ENCODE measurements at regions not wholly inside any gene's neighbourhood (a gene's known extent, or its start where the extent isn't known, plus 50 kb on each side); places are given as distances from the start of the nearest gene placed in this dataset.

DNA sequence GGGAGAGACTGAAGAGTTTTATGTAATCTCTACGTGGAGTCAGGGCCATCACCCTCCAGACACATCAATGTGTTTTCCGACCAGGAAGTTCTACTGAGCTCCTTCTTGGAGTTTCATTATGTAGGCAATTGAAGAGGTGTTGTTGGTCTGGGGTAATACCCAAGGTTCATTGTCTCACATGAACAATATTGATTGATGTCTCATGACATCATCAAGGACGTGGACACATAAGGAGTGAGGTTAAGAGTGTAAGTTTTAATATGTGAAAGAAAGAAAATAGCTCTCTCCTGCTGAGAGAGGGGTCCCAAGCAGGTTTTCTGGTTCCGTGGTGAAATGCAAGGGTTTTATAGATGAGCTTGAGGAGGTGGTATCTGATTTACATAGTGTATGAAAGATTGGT is 280.7 kb upstream of the MIR17HG start:
- DNase-seq (ENCODE audit: low read depth) = no peak

GRCh38 chr13:91072486-91072885 is 275.0 kb upstream of the MIR17HG start:
- no peak for DNase-seq (ENCODE audit: low read depth)

DNA sequence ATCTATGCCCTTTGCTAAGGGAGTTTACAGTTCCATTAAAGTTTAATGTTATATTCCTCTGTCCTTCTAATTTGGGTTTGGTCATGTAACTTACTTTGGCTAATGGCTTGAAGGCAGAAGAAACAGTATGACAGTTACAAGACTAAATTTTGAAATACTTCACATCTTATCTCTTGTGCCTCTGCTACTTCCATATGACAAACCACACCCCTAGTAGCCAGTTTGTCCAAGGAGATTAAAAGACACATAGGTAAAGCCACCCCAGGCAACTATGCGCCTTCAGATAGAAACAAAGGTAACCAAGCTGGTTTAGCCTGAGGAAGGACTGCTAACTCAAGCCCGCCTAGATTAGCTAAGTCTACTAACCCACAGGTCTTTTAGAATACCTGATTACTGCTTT is 273.4 kb upstream of the MIR17HG start:
- no peak for DNase-seq (ENCODE audit: low read depth)

GRCh38 chr13:91076830-91077229 is 270.7 kb upstream of the MIR17HG start:
- no peak for DNase-seq (ENCODE audit: low read depth)

DNA sequence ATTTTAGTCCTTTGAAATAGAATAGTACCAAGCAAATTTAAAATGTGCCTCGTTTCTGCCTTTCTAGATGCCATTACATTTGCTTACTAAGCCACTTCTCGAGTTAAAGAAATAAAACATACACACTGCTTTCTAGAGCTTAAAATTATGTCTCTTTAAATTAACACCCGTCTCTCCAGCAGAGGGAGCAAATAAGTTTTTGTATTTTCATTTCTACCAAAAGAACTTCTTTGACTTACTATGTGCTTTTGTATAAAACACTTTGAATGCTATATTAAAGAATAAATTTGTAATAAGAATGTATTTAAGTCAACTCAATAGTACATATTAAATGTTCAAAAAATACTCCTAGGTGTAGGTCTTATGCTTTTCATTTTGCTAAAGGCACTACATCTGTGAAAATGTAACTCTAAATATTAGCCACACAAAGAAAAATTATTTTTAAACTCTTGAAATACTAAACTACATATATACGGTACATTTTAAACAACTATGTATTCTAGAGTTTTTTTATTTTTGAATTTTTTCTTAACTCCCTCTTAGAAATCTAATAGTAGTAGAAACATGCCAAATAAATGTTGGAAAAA is 269.3 kb upstream of the MIR17HG start:
- DNase-seq (ENCODE audit: low read depth) = no peak

DNA sequence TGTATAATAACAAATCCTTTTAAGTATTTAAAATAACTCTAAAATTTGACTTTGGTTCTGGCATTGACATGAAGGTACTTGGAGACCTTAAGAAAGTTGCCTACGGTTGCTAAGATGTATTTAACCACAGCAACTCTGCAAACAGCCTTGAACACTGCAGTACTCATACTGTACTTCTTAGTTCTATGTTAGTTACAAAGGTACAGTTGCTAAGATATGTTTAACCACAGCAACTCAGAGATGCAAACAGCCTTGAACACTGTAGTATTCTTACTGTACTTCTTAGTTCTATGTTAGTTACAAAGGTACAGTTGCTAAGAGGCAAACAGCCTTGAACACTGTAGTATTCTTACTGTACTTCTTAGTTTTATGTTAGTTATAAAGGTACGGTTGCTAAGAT is 268.3 kb upstream of the MIR17HG start:
- no peak for DNase-seq (ENCODE audit: low read depth)

- no peak for DNase-seq (ENCODE audit: low read depth)
Measured at GRCh38 chr13:91085127-91085526, 262.4 kb upstream of the MIR17HG start.

DNA sequence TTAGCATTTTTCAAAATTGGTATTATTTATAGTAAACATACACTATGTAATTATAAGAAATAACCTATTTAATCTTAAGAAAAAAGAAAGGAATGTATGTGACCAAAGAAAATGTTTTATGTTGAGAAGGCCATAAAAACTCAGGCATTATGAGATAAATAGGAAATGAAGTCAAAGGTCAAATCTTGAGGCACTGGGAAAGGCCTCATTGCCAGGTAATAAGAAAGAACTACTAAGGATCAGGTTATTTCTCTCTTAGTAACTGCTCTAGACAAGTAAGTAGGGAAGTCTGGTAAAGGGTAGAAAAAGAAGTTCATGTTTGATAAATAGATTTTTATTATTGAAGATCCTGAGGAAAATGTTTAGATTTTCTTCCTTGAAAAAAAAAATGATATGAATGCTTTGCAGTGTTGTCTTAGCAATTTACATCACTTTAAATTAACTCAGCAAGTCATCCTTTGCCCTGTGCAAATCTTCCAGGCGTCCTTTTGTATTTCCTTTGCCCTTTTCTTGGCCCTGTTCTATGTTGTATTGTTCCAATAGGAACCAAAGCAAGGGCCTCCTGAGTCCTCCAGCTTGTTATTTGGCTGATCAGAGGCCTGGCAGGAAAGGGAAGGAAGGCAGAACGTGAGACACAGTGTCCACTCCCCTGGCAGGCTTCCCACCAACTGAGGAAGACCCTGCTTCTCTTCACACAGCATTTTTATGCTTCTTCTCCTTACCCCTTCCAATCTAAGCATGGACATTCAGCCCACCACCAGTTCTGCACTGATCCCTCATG is 260.4 kb upstream of the MIR17HG start:
- DNase-seq (ENCODE audit: low read depth) = no peak

- DNase-seq (ENCODE audit: low read depth) = no peak
Measured at GRCh38 chr13:91097269-91097668, 250.2 kb upstream of the MIR17HG start.

- no peak for DNase-seq (ENCODE audit: low read depth)
Measured at GRCh38 chr13:91099877-91100276, 247.6 kb upstream of the MIR17HG start.

GRCh38 chr13:91100944-91101343 is 246.5 kb upstream of the MIR17HG start:
- DNase-seq (ENCODE audit: low read depth) = no peak

DNA sequence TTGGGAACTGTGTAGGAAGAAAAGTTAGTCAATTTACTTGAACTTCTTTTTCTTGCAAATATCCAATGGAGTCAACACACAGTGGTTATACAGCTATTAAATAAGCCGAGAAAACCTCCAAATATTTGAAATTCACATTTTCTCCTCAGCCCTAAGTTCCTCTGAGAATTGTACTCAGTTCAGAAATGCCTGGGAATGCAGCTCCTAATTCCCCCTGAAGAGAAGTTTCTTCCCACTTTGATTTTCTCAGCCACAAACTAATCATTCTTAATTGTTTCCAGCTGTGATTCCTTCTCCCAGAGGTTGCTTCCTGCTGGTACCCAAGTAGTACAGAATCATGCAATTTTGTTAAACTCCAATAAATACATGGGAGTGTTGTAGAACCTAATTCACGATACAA is 246.1 kb upstream of the MIR17HG start:
- peak; percentile 20 for DNase-seq (ENCODE audit: low read depth)

GRCh38 chr13:91105270-91105669 is 242.2 kb upstream of the MIR17HG start:
- no peak for DNase-seq (ENCODE audit: low read depth)

DNA sequence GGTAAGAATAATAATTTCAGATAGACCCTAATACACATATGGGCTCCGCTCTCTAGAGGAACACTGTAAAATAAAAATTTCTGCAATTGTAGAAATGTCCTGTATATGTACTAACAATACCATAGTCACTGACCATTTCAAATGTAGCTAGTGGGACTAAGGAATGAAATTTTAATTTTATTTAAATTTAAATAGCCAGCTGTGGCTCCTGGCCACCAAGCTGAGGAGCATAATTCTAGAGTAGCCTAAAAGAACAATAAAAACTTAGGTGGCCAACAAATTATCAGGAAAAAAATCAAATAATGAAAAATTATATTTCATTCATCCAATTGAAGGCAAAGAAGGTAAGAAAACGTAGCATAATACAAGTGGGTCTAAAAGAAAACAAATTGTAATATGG is 240.9 kb upstream of the MIR17HG start:
- DNase-seq (ENCODE audit: low read depth) = no peak

- no peak for DNase-seq (ENCODE audit: low read depth)
Measured at GRCh38 chr13:91108315-91108714, 239.2 kb upstream of the MIR17HG start.

GRCh38 chr13:91111476-91112200 is 235.8 kb upstream of the MIR17HG start:
- DNase-seq (ENCODE audit: low read depth) = no peak

DNA sequence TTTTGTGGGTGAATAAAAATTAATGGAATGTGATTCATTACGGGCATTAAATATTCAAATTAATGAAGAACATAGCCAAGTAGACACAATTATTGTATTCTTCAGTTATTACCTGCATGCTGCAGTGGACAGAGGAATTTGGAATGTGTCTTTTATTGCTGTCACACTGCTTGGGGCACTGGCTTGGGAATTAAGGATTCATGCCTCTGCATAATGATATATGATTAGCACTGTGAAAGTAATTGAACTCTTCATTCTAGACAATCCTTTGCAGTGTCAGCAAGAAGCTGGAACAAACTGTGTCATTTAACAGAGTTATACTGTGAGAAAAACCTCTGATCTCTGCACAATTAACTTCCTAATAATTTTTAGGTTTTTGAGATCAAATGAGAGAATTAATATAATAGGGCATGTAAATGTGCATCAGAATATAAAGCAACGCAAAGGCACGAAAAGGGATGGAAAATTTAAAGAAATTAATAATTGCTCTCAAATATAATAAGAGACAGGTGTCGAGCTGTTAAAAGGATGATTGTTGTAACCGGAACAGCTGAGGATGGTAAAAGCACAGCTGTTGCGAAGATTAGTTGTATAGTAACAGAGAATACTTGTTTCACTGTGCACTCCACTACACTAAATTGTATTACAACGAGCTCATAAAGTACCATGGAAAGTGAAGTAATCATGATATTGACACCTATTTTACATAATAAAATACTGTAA is 235.1 kb upstream of the MIR17HG start:
- DNase-seq (ENCODE audit: low read depth) = no peak

GRCh38 chr13:91112924-91113277 is 234.6 kb upstream of the MIR17HG start:
- no peak for DNase-seq (ENCODE audit: low read depth)

DNA sequence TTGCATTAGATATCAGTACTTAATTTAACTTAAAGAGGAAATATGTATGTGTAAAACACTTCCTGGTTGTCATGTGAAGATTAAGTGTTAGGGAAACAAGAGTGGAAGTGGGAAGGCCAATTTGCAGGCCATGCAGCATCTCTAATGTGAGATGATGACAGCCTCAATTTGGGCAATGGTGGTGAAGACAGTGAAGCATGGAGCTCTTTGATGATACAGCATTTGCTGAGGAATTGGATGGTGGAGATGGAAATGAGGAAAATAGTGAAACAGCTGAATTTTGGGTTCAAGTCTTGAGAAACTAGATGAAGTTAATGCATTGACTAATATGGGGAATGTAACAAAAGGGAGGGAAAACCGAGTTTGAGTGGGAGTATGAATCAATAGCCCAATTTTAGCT is 231.7 kb upstream of the MIR17HG start:
- DNase-seq (ENCODE audit: low read depth) = no peak

DNA sequence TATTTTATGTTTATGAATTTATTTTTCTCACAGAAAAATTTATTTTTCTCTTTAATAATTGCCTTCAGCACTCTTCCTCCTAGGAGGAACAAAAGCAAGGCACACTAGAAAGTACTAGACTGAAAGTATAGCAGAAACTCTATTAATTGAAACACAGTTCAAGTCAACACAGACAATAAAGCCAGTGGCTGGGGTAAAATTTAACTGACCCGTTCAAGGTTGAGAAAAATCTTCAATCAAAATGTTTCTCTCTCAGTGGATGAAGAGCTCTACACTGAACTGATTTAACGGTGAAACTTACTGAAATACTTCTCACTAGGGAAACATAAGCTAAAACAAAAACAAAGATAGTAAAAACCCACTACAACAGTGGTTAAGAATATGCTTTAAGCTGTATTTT is 230.1 kb upstream of the MIR17HG start:
- no peak for DNase-seq (ENCODE audit: low read depth)

- no peak for DNase-seq (ENCODE audit: low read depth)
Measured at GRCh38 chr13:91119643-91120042, 227.8 kb upstream of the MIR17HG start.

DNA sequence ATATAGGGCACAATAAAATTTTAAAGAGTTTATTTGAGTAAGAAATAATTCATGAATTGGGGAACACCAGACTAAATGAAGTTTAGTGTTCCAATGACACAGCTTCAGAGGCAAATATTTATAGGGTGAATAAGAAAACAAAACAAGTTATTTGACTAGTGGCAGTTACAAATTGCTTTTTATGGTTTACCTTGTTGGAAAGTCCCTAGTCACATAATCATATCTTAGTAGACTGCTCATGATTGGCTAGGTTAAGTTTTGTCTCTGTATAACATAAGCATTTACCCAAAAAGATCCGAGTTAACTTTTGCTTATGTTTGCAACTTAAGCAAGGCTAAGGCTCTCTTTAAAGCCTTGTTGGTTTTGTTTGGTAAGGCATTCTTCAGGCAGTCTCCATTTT is 224.7 kb upstream of the MIR17HG start:
- no peak for DNase-seq (ENCODE audit: low read depth)

Data from forelimb muscle (tissue), 1 donor.